ENCODE measurements at regions not wholly inside any gene's neighbourhood (a gene's known extent, or its start where the extent isn't known, plus 50 kb on each side); places are given as distances from the start of the nearest gene placed in this dataset.

DNA sequence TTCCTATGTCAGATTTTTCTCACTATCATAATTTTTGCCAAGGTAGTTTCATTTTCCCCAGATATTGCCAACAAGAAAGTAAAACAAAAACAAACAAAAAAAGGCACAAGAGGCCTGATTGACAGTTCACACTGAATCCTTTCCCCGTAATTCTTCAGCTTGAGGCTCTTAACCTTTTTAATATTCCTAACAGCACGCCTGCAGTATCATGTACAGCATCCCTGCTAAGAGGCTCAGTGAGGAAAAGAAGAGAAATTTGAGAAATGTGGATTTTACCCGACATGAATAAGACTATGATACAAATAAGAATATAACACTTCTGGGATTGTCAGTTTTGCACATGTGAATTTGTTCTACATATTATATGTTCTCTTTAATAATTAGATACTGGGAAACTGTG, 182.4 kb upstream of the CDK1 start:
- TF ChIP-seq, protein P1, sequence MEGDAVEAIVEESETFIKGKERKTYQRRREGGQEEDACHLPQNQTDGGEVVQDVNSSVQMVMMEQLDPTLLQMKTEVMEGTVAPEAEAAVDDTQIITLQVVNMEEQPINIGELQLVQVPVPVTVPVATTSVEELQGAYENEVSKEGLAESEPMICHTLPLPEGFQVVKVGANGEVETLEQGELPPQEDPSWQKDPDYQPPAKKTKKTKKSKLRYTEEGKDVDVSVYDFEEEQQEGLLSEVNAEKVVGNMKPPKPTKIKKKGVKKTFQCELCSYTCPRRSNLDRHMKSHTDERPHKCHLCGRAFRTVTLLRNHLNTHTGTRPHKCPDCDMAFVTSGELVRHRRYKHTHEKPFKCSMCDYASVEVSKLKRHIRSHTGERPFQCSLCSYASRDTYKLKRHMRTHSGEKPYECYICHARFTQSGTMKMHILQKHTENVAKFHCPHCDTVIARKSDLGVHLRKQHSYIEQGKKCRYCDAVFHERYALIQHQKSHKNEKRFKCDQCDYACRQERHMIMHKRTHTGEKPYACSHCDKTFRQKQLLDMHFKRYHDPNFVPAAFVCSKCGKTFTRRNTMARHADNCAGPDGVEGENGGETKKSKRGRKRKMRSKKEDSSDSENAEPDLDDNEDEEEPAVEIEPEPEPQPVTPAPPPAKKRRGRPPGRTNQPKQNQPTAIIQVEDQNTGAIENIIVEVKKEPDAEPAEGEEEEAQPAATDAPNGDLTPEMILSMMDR (IDR thresholded peaks at IDR 0.05): no peak
- no peak for TF ChIP-seq POLR2A (IDR thresholded peaks at IDR 0.05)
- TF ChIP-seq POLR2AphosphoS5 (IDR thresholded peaks at IDR 0.05): no peak
